H1 (cell line): ENCODE measurements at regions not wholly inside any gene's neighbourhood (a gene's known extent, or its start where the extent isn't known, plus 50 kb on each side); places are given as distances from the start of the nearest gene placed in this dataset.
A peak's percentile ranks its signal among the peaks of the same experiment; 100 is the strongest.

ENCODE experiments used
- CTCF ChIA-PET: fragments of 300-600 bp; sonication (Branson Sonifier 250); formaldehyde crosslinking; loops from one replicate; lab custom pipeline; 2021; ENCODE audit not compliant: partially characterized antibody; lab: Charles Lee
- POLR2A ChIA-PET: fragments of 300-600 bp; sonication (Branson Sonifier 250); formaldehyde crosslinking; loops from one replicate; lab custom pipeline; 2021; ENCODE audit warnings: inconsistent platforms; ENCODE audit not compliant: partially characterized antibody; lab: Charles Lee
- DNase-seq, 2 experiments: peaks; one replicate each; pipeline versions ENCODE4 v3.0.0 to v3.0.0-alpha.2; 2010 to 2022; ENCODE audit warnings: low spot score in 2 of 2, low read depth in 1 of 2, mixed read lengths in 1 of 2
- FAIRE-seq: peaks from 2 replicates; lab custom pipeline; 2011; peaks lifted over from hg19 to GRCh38; lab: Jason Lieb, UNC
- H2AFZ ChIP-seq: 2 replicates; pipeline ENCODE4 v1.8.1; 2012; ENCODE audit warnings: low read length, inconsistent platforms
- H2AK5ac ChIP-seq: 2 replicates; pipeline ENCODE4 v1.6.1; 2013; ENCODE audit warnings: low read depth, low read length
- H2BK120ac ChIP-seq: replicated peaks from 2 replicates; pipeline ENCODE3; 2013; ENCODE audit warnings: low read depth, low read length, inconsistent platforms
- H2BK12ac ChIP-seq: 2 replicates; pipeline ENCODE4 v1.6.1; 2013; ENCODE audit warnings: low read depth, low read length
- H2BK15ac ChIP-seq: 2 replicates; pipeline ENCODE4 v1.6.1; 2013; ENCODE audit warnings: low read length
- H2BK20ac ChIP-seq: 2 replicates; pipeline ENCODE4 v1.6.1; 2013; ENCODE audit warnings: low read length
- H2BK5ac ChIP-seq: 2 replicates; pipeline ENCODE4 v1.6.1; 2013; ENCODE audit warnings: low read depth, low read length
- H3K14ac ChIP-seq: 2 replicates; pipeline ENCODE4 v1.6.1; 2013; ENCODE audit warnings: inconsistent platforms; ENCODE audit not compliant: insufficient read length
- H3K18ac ChIP-seq: 2 replicates; pipeline ENCODE4 v1.6.1; 2013; ENCODE audit warnings: low read length; ENCODE audit errors: extremely low read depth
- H3K23ac ChIP-seq: 2 replicates; pipeline ENCODE4 v1.6.1; 2013; ENCODE audit warnings: inconsistent platforms; ENCODE audit not compliant: insufficient read length
- H3K23me2 ChIP-seq: 2 replicates; pipeline ENCODE4 v1.6.1; 2013; ENCODE audit warnings: low read depth, low read length
- H3K27ac ChIP-seq: 2 replicates; pipeline ENCODE4 v1.6.1; 2011; ENCODE audit warnings: low read depth, low read length, inconsistent platforms
- H3K27me3 ChIP-seq, 4 experiments: replicated peaks in 1 of 4; 1 replicate in 1 of 4; 2 replicates in 3 of 4; pipeline versions ENCODE4 v1.6.1 to v1.8.1; 2011 to 2013; ENCODE audit warnings: low read length in 3 of 4, mild to moderate bottlenecking in 3 of 4, inconsistent platforms in 2 of 4, mixed read lengths in 2 of 4, moderate library complexity in 1 of 4; ENCODE audit not compliant: control insufficient read depth in 3 of 4, insufficient read depth in 3 of 4; ENCODE audit errors: extremely low read depth in 1 of 4
- H3K36me3 ChIP-seq, 4 experiments: 2 replicates each; pipeline versions ENCODE4 v1.6.1 to v1.8.1; 2011 to 2013; ENCODE audit warnings: mild to moderate bottlenecking in 4 of 4, low read length in 3 of 4, moderate library complexity in 2 of 4, control low read depth in 1 of 4, inconsistent platforms in 1 of 4; ENCODE audit not compliant: insufficient read depth in 4 of 4, control insufficient read depth in 2 of 4
- H3K4ac ChIP-seq: replicated peaks from 2 replicates; pipeline ENCODE3; 2013; ENCODE audit warnings: low read length, low read depth, mixed read lengths, inconsistent platforms; ENCODE audit not compliant: insufficient read length
- H3K4me1 ChIP-seq, 4 experiments: replicated peaks in 1 of 4; 1 replicate in 1 of 4; 2 replicates in 3 of 4; pipeline versions ENCODE4 v1.6.1 to v1.8.1; 2011 to 2013; ENCODE audit warnings: low read length in 3 of 4, inconsistent platforms in 2 of 4, mixed read lengths in 1 of 4; ENCODE audit not compliant: insufficient read depth in 4 of 4, control insufficient read depth in 3 of 4
- H3K4me2 ChIP-seq, 2 experiments: 2 replicates each; pipeline versions ENCODE4 v1.6.1 to v1.8.1; 2011 to 2013; ENCODE audit warnings: low read depth in 2 of 2, low read length in 2 of 2, control low read depth in 1 of 2, inconsistent platforms in 1 of 2, mild to moderate bottlenecking in 1 of 2; ENCODE audit not compliant: insufficient read depth in 1 of 2
- H3K4me3 ChIP-seq, 4 experiments: fragments of 200-600, 300-600 bp in 1 of 4; sonication (generic), shearing (Covaris generic), sonication (Bioruptor Twin) in 1 of 4; 2 replicates each; pipeline versions ENCODE4 v1.5.1 to v1.8.1; 2011 to 2016; ENCODE audit warnings: low read length in 4 of 4, low read depth in 3 of 4, control low read depth in 2 of 4, inconsistent platforms in 2 of 4, mild to moderate bottlenecking in 2 of 4, mixed read lengths in 1 of 4, moderate library complexity in 1 of 4; ENCODE audit not compliant: insufficient read depth in 2 of 4; ENCODE audit errors: extremely low read depth in 1 of 4
- H3K56ac ChIP-seq: replicated peaks from 2 replicates; pipeline ENCODE3; 2013; ENCODE audit warnings: low read depth, mild to moderate bottlenecking, mixed read lengths, low read length, inconsistent platforms; ENCODE audit not compliant: insufficient read length
- H3K79me1 ChIP-seq: 2 replicates; pipeline ENCODE4 v1.6.1; 2013; ENCODE audit warnings: low read depth, low read length, control low read depth
- H3K79me2 ChIP-seq, 2 experiments: 2 replicates each; pipeline versions ENCODE4 v1.6.1 to v1.8.1; 2012 to 2013; ENCODE audit warnings: low read length in 2 of 2, mild to moderate bottlenecking in 2 of 2, inconsistent platforms in 1 of 2; ENCODE audit not compliant: insufficient read depth in 2 of 2, control insufficient read depth in 1 of 2
- H3K9ac ChIP-seq, 4 experiments: replicated peaks in 1 of 4; 1 replicate in 1 of 4; 2 replicates in 3 of 4; pipeline versions ENCODE4 v1.6.1 to v1.8.1; 2011 to 2013; ENCODE audit warnings: low read depth in 3 of 4, low read length in 3 of 4, control low read depth in 2 of 4, mild to moderate bottlenecking in 2 of 4, moderate library complexity in 2 of 4, inconsistent platforms in 1 of 4; ENCODE audit errors: extremely low read depth in 1 of 4
- H3K9me3 ChIP-seq, 2 experiments: 2 replicates each; pipeline versions ENCODE4 v1.6.1 to v1.8.1; 2012 to 2013; ENCODE audit warnings: mild to moderate bottlenecking in 2 of 2, moderate library complexity in 2 of 2, control low read depth in 1 of 2, inconsistent platforms in 1 of 2, low read depth in 1 of 2, low read length in 1 of 2, mixed read lengths in 1 of 2; ENCODE audit not compliant: insufficient read depth in 2 of 2
- H4K20me1 ChIP-seq, 2 experiments: replicated peaks in 1 of 2; 2 replicates each; pipeline versions ENCODE3 to v1.8.1; 2011 to 2013; ENCODE audit warnings: inconsistent platforms in 2 of 2, low read length in 2 of 2, mild to moderate bottlenecking in 1 of 2; ENCODE audit not compliant: insufficient read depth in 2 of 2, control insufficient read depth in 1 of 2
- H4K5ac ChIP-seq: 2 replicates; pipeline ENCODE4 v1.6.1; 2013; ENCODE audit warnings: low read length, low read depth, mixed read lengths, inconsistent platforms; ENCODE audit not compliant: insufficient read length
- H4K8ac ChIP-seq: 2 replicates; pipeline ENCODE4 v1.8.0; 2013; ENCODE audit warnings: mild to moderate bottlenecking, moderate library complexity, low read length, inconsistent platforms; ENCODE audit not compliant: insufficient read depth; ENCODE audit errors: extremely low read depth
- H4K91ac ChIP-seq: replicated peaks from 2 replicates; pipeline ENCODE3; 2013; ENCODE audit warnings: low read length, mixed read lengths, inconsistent platforms; ENCODE audit not compliant: insufficient read length
- BACH1 ChIP-seq: IDR thresholded peaks from 2 replicates; pipeline ENCODE4 v1.6.1; 2012; ENCODE audit warnings: low read length, improper control_type of control experiment
- CTBP2 ChIP-seq: IDR thresholded peaks from 2 replicates; pipeline ENCODE4 v1.7.0; 2011; ENCODE audit warnings: borderline replicate concordance, mild to moderate bottlenecking, moderate library complexity, mixed read lengths, low read length; ENCODE audit not compliant: insufficient read depth, insufficient read length
- RAD21 ChIP-seq, 2 experiments: IDR thresholded peaks in 1 of 2; conservative IDR thresholded peaks in 1 of 2; 2 replicates each; pipeline ENCODE4 v1.6.1; 2011; ENCODE audit warnings: low read depth in 2 of 2, low read length in 2 of 2, improper control_type of control experiment in 1 of 2, inconsistent platforms in 1 of 2, mild to moderate bottlenecking in 1 of 2, moderate library complexity in 1 of 2
- WGBS, 2 experiments: shearing (Covaris generic) in 1 of 2; methylation state at CpG; one replicate each; pipeline versions ENCODE4 v1.1.6 to v1.1.7; 2013 to 2015; ENCODE audit warnings: low lambda C conversion rate in 2 of 2, mixed read lengths in 2 of 2, inconsistent platforms in 1 of 2, low coverage in 1 of 2, missing lambda C conversion rate in 1 of 2; ENCODE audit not compliant: insufficient replicate concordance in 2 of 2, insufficient coverage in 1 of 2, insufficient read length in 1 of 2; ENCODE audit errors: extremely low coverage in 1 of 2, missing lambda C conversion rate in 1 of 2; 5-methylcytosine and 5-hydroxymethylcytosine counted together

DNA sequence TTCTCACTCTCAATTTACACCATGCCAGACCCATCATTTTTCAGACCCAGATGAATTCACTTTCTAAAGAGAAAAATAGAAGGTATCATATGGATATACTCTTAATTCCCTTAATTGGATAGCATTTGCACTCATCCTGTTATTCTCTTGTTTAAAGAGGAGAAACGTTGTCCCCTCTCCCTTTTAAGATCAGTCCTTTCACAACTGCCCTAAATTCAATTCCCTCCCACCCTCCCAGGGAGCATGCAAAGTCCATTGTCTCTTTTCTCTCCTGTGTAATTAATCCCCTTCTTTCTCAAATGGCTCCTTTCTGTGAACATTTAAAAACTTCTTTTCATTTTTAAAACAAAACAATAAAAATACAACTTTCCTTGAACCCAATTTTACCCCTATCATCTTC, 124.7 kb upstream of the TLL1 start:
- H3K4me2 ChIP-seq = peak overlapping the region; percentile 33 to 51; a peak in 1 of 4 replicates
- no peak for FAIRE-seq
- H3K23me2 ChIP-seq = no peaks in the 10 kb centered on the region
- no peak overlapping the region for H4K91ac ChIP-seq
- H4K5ac ChIP-seq = no peak overlapping the region
- no peaks in the 10 kb centered on the region for H3K79me2 ChIP-seq
- H3K9me3 ChIP-seq = no peaks in the 10 kb centered on the region
- H3K56ac ChIP-seq = no peak overlapping the region
- H2BK5ac ChIP-seq = no peak overlapping the region
- H3K18ac ChIP-seq = no peak overlapping the region
- H3K4me3 ChIP-seq = peak overlapping the region in 1 of 4 experiments; percentile 10; a peak in 1 of 8 replicates
- no peak overlapping the region for H2BK120ac ChIP-seq
- H4K8ac ChIP-seq = no peak overlapping the region
- no peaks in the 10 kb centered on the region for H4K20me1 ChIP-seq
- H3K79me1 ChIP-seq = no peaks in the 10 kb centered on the region
- DNase-seq = no peak
- H2BK12ac ChIP-seq = no peak overlapping the region
- no peak overlapping the region for H3K27ac ChIP-seq
- ChIA-PET POLR2A (no interaction called here), CTCF (interaction anchor here (0.6 kb wide), 1 partner anchor 756 kb away, joined by 3 read pairs; no protein-coding TSS in a partner anchor)
- H2AK5ac ChIP-seq = no peak overlapping the region
- no peak overlapping the region for H3K4ac ChIP-seq
- H2BK20ac ChIP-seq = no peak overlapping the region
- no peaks in the 10 kb centered on the region for H3K27me3 ChIP-seq
- H3K14ac ChIP-seq = no peak overlapping the region
- no peak overlapping the region for H2AFZ ChIP-seq
- peaks cover 0 to 9% (median 3%) of the 10 kb centered on the region in 4 experiments; a peak in 5 of 7 replicates for H3K4me1 ChIP-seq
- H2BK15ac ChIP-seq = no peak overlapping the region
- no peaks in the 10 kb centered on the region for H3K36me3 ChIP-seq
- no peak overlapping the region for H3K23ac ChIP-seq
- WGBS, 2 experiments = 14% methylated on average over 1 of the region's 1 CpG; no CpG with 5 or more reads in 1 of the 2 experiments
- H3K9ac ChIP-seq = no peak overlapping the region
- TF ChIP-seq BACH1 (no peak), CTBP2 (no peak), RAD21 (IDR thresholded peaks at IDR 0.05 in 1 of 2, conservative IDR thresholded peaks at IDR 0.05 in 1 of 2; ENCODE audit: low read depth in 2 of 2, low read length in 2 of 2) (no peak)
